ENCODE measurements at regions not wholly inside any gene's neighbourhood (a gene's known extent, or its start where the extent isn't known, plus 50 kb on each side); places are given as distances from the start of the nearest gene placed in this dataset.
A peak's percentile ranks its signal among the peaks of the same experiment; 100 is the strongest.
"Not testable (repeated sequence)": the region's sequence is repeated elsewhere in the genome, so short reads cannot be mapped to it uniquely, and the experiment has no call there.

DNA sequence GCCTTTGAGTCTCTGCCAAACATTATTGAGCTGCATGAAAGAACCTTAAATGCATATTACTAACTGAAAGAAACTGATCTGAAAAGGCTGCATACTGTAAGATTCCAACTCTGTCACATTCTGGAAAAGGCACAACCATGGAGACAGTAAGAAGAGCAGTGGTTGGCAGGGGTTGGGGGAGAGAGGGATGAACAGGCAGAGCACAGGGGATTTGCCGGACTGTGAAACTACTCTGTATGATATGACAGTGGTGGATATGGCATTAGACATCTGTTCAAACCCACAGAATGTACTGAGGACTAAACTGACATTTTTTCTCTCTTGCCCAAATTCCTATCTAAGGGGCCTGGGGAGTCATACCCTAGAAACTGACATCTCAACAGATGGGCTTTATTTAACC is 138.4 kb downstream of the KCNJ12 start:
- H3K4me3 ChIP-seq; H3K9me1 ChIP-seq (ENCODE audit: control insufficient read depth, insufficient read depth, low read length); H3K9me3 ChIP-seq (replicated peaks; ENCODE audit: control insufficient read depth, insufficient read depth, low read depth, low read length); H4K20me1 ChIP-seq (replicated peaks; ENCODE audit: control insufficient read depth, insufficient read depth, low read length); POLR2A ChIA-PET; H3K79me2 ChIP-seq (ENCODE audit: control insufficient read depth, insufficient read depth, low read length); H3K27me3 ChIP-seq (ENCODE audit: control insufficient read depth in 2 of 2, insufficient read depth in 2 of 2, low read length in 2 of 2); H3K9ac ChIP-seq (ENCODE audit: insufficient read depth in 1 of 2, low read depth in 2 of 2, low read length in 2 of 2); H2AFZ ChIP-seq (ENCODE audit: low read depth, low read length); ATAC-seq; DNase-seq (ENCODE audit: extremely low read depth in 1 of 4, low spot score in 3 of 4); H3K36me3 ChIP-seq (ENCODE audit: control insufficient read depth, insufficient read depth, low read length); CTCF ChIA-PET (ENCODE audit: low intra/inter-chr PET ratio); H3K4me2 ChIP-seq (ENCODE audit: insufficient read depth, low read length); H3K27ac ChIP-seq (ENCODE audit: extremely low read depth, low read depth, low read length); BruUV-seq (replicated peaks); FAIRE-seq: not testable (repeated sequence)
- H3K4me1 ChIP-seq (replicated peaks in 1 of 2; ENCODE audit: control insufficient read depth in 2 of 2, insufficient read depth in 2 of 2, low read length in 2 of 2) = peaks cover 0 to 15% of the 10 kb centered on the region in 2 experiments; a peak in 2 of 5 replicates
- in situ Hi-C loops (cut with MboI) (loop anchor here (5.0 to 10.0 kb wide), 2 partner anchors 52 to 240 kb away; no protein-coding TSS in a partner anchor), intact Hi-C loops (cut with micrococcal nuclease) (loop anchor here (5.0 kb wide), 1 partner anchor 387 kb away; the partner anchor contains the start of gene DHRS7B)
- WGBS (ENCODE audit: insufficient coverage, low coverage, missing lambda C conversion rate) = no CpG with 5 or more reads among the region's 1 CpG

DNA sequence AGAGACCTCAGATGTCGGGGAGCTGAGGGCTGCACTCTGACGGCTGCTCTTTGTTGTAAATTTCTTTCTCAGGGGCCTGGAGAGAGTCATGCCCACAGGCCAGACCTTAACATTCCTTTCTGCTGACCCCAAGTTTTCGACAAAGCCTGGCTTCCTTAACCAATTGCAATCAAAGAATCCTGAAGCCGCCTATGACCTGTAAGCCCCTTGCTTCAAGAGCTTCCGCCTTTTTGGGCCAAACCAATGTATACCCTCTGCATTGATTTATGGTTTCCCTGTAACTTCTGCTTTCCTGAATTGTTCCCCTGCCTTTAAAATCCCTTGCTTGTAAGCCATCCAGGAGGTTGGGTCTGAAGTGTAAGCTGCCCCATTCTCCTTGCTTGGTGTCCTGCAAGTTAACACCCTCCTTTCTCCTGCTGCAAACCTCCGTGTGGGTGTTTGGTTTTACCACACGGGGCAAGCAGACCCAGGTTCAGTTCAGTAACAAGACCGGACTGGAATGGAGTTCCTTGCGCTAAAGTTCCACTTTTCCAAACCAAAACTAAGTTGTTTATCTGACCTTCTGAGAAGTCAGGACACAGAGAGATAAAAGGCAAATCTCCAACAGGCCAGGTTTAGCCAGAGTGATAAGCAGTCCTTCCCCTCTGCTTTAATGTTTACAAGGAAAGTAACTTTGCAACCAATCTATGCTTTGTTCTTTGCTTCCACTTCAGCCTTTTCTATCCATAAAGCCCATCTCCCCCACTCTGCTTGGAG is 141.6 kb downstream of the KCNJ12 start:
- Histone ChIP-seq H3K9ac (ENCODE audit: insufficient read depth in 1 of 2, low read depth in 2 of 2, low read length in 2 of 2) (no peak overlapping the region), H3K79me2 (ENCODE audit: control insufficient read depth, insufficient read depth, low read length) (no peaks in the 10 kb centered on the region), H3K9me3 (replicated peaks; ENCODE audit: control insufficient read depth, insufficient read depth, low read depth, low read length) (no peaks in the 10 kb centered on the region), H3K4me3 (no peak overlapping the region), H3K27ac (ENCODE audit: extremely low read depth, low read depth, low read length) (no peak overlapping the region), H3K36me3 (ENCODE audit: control insufficient read depth, insufficient read depth, low read length) (no peaks in the 10 kb centered on the region), H2AFZ (ENCODE audit: low read depth, low read length) (no peak overlapping the region), H3K9me1 (ENCODE audit: control insufficient read depth, insufficient read depth, low read length) (no peaks in the 10 kb centered on the region), H4K20me1 (replicated peaks; ENCODE audit: control insufficient read depth, insufficient read depth, low read length) (no peaks in the 10 kb centered on the region), H3K4me1 (replicated peaks in 1 of 2; ENCODE audit: control insufficient read depth in 2 of 2, insufficient read depth in 2 of 2, low read length in 2 of 2) (peaks cover 0 to 3% of the 10 kb centered on the region in 2 experiments; a peak in 2 of 5 replicates), H3K4me2 (ENCODE audit: insufficient read depth, low read length) (no peak overlapping the region), H3K27me3 (ENCODE audit: control insufficient read depth in 2 of 2, insufficient read depth in 2 of 2, low read length in 2 of 2) (peaks cover 0 to 9% of the 10 kb centered on the region in 2 experiments; a peak in 2 of 5 replicates)
- peak; percentile 48 for FAIRE-seq
- ATAC-seq = no peak
- ChIA-PET POLR2A (no interaction called here), CTCF (ENCODE audit: low intra/inter-chr PET ratio) (no interaction called here)
- no TSS peak for BruUV-seq (replicated peaks)
- in situ Hi-C loops (cut with MboI) = loop anchor here (10.0 kb wide), 1 partner anchor 243 kb away; no protein-coding TSS in a partner anchor
- WGBS (ENCODE audit: insufficient coverage, low coverage, missing lambda C conversion rate) = 2% methylated on average over 8 of the region's 9 CpGs
- intact Hi-C loops (cut with micrococcal nuclease) = no loop called here
- DNase-seq (ENCODE audit: extremely low read depth in 1 of 4, low spot score in 3 of 4) = peak in 1 of 4 experiments; percentile 7
- TF ChIP-seq CBFA2T2 (conservative IDR thresholded peaks at IDR 0.05) (0 out of 2 replicates have a peak, but pooled peaks have one; percentile 24), ARID1B (IDR thresholded peaks at IDR 0.05) (peak; percentile 53), TCF3 (CRISPR knock-in tag; IDR thresholded peaks at IDR 0.05) (peak; percentile 60), SMAD1 (IDR thresholded peaks at IDR 0.05; ENCODE audit: low read depth, low read length, partially characterized antibody) (no peak), PKNOX1 (IDR thresholded peaks at IDR 0.05) (peak; percentile 65; the same call in 1 of the 2 replicates), CXXC5 (CRISPR knock-in tag; IDR thresholded peaks at IDR 0.05) (0 out of 2 replicates have a peak, but pooled peaks have one; percentile 15), SREBF2 (CRISPR knock-in tag; IDR thresholded peaks at IDR 0.05) (no peak), RAD21 (CRISPR knock-in tag; conservative IDR thresholded peaks at IDR 0.05 in 1 of 2, IDR thresholded peaks at IDR 0.05 in 1 of 2) (no peak), TEAD4 (IDR thresholded peaks at IDR 0.05; ENCODE audit: low read length) (peak; percentile 67; the same call in 1 of the 2 replicates), TEAD4 (CRISPR knock-in tag; IDR thresholded peaks at IDR 0.05; ENCODE audit: borderline replicate concordance) (no peak), NR2F6 (CRISPR knock-in tag; IDR thresholded peaks at IDR 0.05) (no peak), PPARD (CRISPR knock-in tag; IDR thresholded peaks at IDR 0.05) (no peak), XRCC3 (IDR thresholded peaks at IDR 0.05) (no peak), PHF8 (IDR thresholded peaks at IDR 0.05; ENCODE audit: borderline replicate concordance, low read length) (no peak)
